Sigmoid colon (tissue), 6 donors: ENCODE measurements at regions not wholly inside any gene's neighbourhood (a gene's known extent, or its start where the extent isn't known, plus 50 kb on each side); places are given as distances from the start of the nearest gene placed in this dataset.
"Not testable (repeated sequence)": the region's sequence is repeated elsewhere in the genome, so short reads cannot be mapped to it uniquely, and the experiment has no call there.

Experiments
- DNase-seq: peaks from one replicate; pipeline ENCODE4 v3.0.0-alpha.2; 2019
- H3K27ac ChIP-seq, 4 donors: fragments of 200-600 bp; sonication (generic); one replicate each; pipeline ENCODE4 v1.5.1; 2016 to 2019; ENCODE audit warnings: mild to moderate bottlenecking in 1 of 4
- H3K27me3 ChIP-seq, 3 donors: fragments of 200-600 bp; sonication (generic); one replicate each; pipeline ENCODE4 v1.5.1; 2019; ENCODE audit warnings: mild to moderate bottlenecking in 1 of 3
- H3K36me3 ChIP-seq, 4 donors: fragments of 200-600 bp; sonication (generic); one replicate each; pipeline ENCODE4 v1.5.1; 2016 to 2019
- H3K4me1 ChIP-seq, 4 donors: fragments of 200-600 bp; sonication (generic); one replicate each; pipeline ENCODE4 v1.5.1; 2017 to 2019
- H3K4me3 ChIP-seq, 4 donors: fragments of 200-600 bp; sonication (generic); one replicate each; pipeline ENCODE4 v1.5.1; 2017 to 2019; ENCODE audit warnings: mild to moderate bottlenecking in 2 of 4, moderate library complexity in 1 of 4
- H3K9me3 ChIP-seq, 4 donors: fragments of 200-600 bp in 3 of 4; sonication (generic) in 3 of 4; one replicate each; pipeline versions ENCODE4 v1.5.1 to v1.6.1; 2013 to 2019
- EP300 ChIP-seq, 4 donors: sonication (generic); formaldehyde crosslinking; IDR thresholded peaks; one replicate each; pipeline ENCODE4 v1.6.1; 2017; ENCODE audit warnings: antibody characterized with exemption in 4 of 4
- POLR2A ChIP-seq, 2 donors: fragments of 450-650 bp; IDR thresholded peaks; one replicate each; pipeline ENCODE4 v1.6.1; 2016; ENCODE audit warnings: antibody characterized with exemption in 2 of 2, mild to moderate bottlenecking in 2 of 2, moderate library complexity in 2 of 2
- POLR2AphosphoS5 ChIP-seq, 4 donors: sonication (generic); formaldehyde crosslinking; IDR thresholded peaks; one replicate each; pipeline ENCODE4 v1.6.1; 2017; ENCODE audit warnings: antibody characterized with exemption in 4 of 4
- WGBS, 2 donors: extraction: QIAGEN DNeasy Blood & Tissue Kit; methylation state at CpG; one replicate each; pipeline ENCODE4 v1.1.7; 2013; 5-methylcytosine and 5-hydroxymethylcytosine counted together
- intact Hi-C: fragments of 100-400 bp; cut with DNase I; formaldehyde crosslinking; loops from one replicate; pipeline ENCODE4 v1.15.1; 2023
- TF ChIP-seq, protein P1 (sequence below), 4 experiments: fragments of 450-650 bp in 3 of 4; fragments of 200-600 bp in 1 of 4; IDR thresholded peaks; one replicate each; pipeline ENCODE4 v1.5.1; 2016 to 2019; ENCODE audit warnings: antibody characterized with exemption in 4 of 4, mild to moderate bottlenecking in 3 of 4, moderate library complexity in 2 of 4
- donor health status: healthy with polysubstance abuse.
- donor health status: healthy.

DNA sequence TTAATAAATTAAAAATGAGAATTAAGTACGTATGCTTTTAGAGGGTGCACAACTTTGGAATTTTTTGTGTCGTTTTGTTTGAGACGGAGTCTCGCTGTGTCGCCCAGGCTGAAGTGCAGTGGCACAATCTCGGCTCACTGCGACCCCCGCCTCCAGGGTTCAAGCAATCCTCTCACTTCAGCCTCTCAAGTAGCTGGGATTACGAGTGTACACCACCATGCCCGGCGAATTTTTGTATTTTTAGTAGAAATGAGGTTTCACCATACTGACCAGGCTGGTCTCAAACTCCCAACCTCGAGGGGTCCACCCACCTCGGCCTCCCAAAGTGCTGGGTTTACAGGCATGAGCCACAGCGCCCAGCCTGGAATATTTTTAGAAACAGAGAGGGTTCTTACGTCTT, 812.4 kb downstream of the TMEM121 start:
- H3K4me3 ChIP-seq, H3K36me3 ChIP-seq, H3K4me1 ChIP-seq, intact Hi-C loops, H3K9me3 ChIP-seq, H3K27me3 ChIP-seq, H3K27ac ChIP-seq, DNase-seq: not testable (repeated sequence)
- 55 to 69% methylated on average over 12 to 15 of the region's 15 CpGs for WGBS, 2 donors

DNA sequence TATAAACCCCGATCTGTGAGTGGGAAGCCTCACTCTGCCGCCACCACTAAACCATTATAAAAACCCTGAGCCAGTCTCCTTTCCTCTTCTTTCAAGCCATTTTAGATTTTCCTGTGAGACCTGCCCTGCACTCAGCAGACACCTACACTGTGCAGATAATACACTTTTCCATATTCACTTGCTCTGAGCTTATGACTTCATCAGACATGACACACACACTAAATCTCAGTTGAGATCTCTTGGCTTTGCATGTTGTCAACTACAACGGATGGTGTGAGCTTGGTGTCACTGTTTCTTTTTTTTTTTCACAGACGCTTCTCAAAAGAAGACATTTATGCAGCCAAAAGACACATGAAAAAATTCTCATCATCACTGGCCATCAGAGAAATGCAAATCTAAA, 814.3 kb downstream of the TMEM121 start:
- intact Hi-C loops, H3K36me3 ChIP-seq, H3K9me3 ChIP-seq, H3K27ac ChIP-seq, H3K4me3 ChIP-seq, DNase-seq, H3K27me3 ChIP-seq, H3K4me1 ChIP-seq: not testable (repeated sequence)
- 55 to 77% methylated on average over 2 of the region's 4 CpGs for WGBS, 2 donors

DNA sequence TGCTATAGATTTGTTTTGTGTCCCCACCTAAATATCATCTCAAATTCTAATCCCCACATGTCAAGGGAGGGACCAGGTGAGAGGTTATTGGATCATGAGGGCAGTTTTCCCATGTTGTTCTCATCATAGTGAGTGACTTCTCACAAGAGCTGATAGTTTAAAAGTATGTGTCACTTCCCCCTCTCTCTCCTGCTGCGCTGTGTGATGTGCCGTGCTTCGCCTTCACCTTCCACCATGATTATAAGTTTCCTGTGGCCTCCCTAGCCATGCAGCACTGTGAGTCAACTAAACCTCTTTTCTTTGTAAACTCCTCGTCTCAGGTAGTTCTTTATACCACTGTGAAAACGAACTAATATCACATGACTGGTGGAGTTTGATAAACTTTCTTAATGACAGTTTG, 814.8 kb downstream of the TMEM121 start:
- H3K36me3 ChIP-seq, H3K27ac ChIP-seq, H3K27me3 ChIP-seq, H3K9me3 ChIP-seq, H3K4me3 ChIP-seq, DNase-seq, H3K4me1 ChIP-seq, intact Hi-C loops: not testable (repeated sequence)
- 59 to 70% methylated on average over 4 to 5 of the region's 5 CpGs for WGBS, 2 donors

DNA sequence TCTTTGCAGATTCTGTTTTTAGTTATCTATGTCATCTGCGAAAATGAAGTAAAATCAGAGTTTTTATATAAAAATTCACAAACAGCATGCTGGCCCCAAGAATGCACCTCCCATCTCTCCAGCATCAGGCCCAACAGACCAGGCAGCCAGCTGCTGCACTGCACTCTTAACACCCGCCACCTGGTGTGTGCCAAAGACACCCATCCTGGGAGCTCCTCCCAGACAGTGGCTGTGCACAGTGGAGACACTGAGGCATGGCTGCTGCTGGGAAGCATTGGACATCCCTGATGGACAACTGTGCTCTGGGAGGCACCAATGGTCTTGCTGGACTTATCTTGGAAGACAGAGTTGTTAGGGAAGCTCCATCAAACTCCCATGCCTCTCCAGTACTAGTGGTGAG, 817.2 kb downstream of the TMEM121 start:
- intact Hi-C loops: no loop called here
- no peak overlapping the region for H3K4me3 ChIP-seq
- no peaks in the 10 kb centered on the region for H3K36me3 ChIP-seq
- no peak overlapping the region for H3K27ac ChIP-seq
- no peaks in the 10 kb centered on the region for H3K4me1 ChIP-seq
- no peaks in the 10 kb centered on the region for H3K9me3 ChIP-seq
- no peak for TF ChIP-seq POLR2AphosphoS5 (IDR thresholded peaks at IDR 0.05)
- no peak for TF ChIP-seq EP300 (IDR thresholded peaks at IDR 0.05)
- TF ChIP-seq, protein P1, sequence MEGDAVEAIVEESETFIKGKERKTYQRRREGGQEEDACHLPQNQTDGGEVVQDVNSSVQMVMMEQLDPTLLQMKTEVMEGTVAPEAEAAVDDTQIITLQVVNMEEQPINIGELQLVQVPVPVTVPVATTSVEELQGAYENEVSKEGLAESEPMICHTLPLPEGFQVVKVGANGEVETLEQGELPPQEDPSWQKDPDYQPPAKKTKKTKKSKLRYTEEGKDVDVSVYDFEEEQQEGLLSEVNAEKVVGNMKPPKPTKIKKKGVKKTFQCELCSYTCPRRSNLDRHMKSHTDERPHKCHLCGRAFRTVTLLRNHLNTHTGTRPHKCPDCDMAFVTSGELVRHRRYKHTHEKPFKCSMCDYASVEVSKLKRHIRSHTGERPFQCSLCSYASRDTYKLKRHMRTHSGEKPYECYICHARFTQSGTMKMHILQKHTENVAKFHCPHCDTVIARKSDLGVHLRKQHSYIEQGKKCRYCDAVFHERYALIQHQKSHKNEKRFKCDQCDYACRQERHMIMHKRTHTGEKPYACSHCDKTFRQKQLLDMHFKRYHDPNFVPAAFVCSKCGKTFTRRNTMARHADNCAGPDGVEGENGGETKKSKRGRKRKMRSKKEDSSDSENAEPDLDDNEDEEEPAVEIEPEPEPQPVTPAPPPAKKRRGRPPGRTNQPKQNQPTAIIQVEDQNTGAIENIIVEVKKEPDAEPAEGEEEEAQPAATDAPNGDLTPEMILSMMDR (IDR thresholded peaks at IDR 0.05): no peak
- TF ChIP-seq POLR2A (IDR thresholded peaks at IDR 0.05): no peak
- WGBS, 2 donors: 40 to 58% methylated on average over 2 of the region's 2 CpGs
- peaks cover 0 to 7% (median 3%) of the 10 kb centered on the region in 3 donors for H3K27me3 ChIP-seq
- peak; percentile 59 for DNase-seq

DNA sequence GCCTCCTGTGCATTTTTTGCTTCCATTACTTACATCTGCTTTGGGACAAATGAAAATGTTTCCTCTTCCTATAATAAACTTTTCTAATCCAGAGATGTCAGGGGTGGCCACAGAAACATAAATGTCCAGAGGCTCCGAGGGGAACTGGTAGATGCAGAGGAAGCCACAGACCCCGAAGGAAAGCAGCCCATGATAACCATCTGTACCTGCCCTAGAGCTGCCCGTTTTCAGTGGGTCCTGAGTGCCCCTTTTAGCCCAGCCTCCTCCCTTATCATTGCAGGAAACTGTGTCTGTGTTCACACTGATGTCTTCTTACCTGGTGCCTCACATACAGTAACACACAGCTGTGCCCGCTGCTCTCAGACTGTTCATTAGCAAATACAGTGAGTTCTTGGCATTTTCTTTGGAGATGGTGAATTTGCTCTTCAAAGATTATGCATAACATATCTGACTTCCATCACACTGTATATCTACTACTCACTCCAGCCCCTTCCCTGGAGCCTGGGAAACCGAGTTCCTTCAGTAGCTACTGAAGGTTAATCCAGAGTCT, 817.8 kb downstream of the TMEM121 start:
- intact Hi-C loops, H3K9me3 ChIP-seq, DNase-seq, H3K27ac ChIP-seq, H3K27me3 ChIP-seq, H3K4me3 ChIP-seq, H3K4me1 ChIP-seq, H3K36me3 ChIP-seq: not testable (repeated sequence)
- WGBS, 2 donors: 32 to 39% methylated on average over 4 to 5 of the region's 5 CpGs

DNA sequence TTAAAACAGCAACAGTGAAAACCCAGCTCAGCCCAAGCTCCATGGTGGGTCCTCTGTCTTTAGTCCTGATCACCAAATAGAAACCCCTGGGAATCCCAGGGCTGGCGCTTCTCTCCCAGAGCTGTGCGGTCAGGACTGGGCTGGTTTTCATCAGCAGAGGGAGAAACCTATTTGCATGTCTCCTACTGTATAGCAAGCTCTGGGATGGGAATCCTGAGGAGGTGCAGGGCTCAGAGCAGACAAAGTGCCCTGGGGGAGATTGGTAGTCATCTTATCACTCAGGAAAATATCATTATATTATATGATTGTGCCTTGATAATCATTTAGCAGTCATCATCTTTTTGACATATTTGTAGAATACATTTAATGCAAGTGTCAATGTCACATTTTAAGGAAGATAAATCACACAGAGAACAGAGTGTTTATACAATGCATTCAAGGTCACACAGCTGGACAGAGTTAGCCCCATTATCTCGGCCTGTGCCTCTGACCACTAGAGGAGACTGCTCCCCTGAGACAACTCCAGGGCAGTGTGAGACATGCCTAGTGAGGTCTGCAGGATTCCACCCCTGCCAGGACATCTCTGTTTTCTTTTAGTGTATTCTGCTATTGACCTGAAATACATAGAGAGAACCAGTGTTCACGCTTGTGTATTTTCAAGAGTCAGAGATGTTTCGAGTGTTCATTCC, 818.6 kb downstream of the TMEM121 start:
- intact Hi-C loops, H3K27ac ChIP-seq, H3K9me3 ChIP-seq, H3K27me3 ChIP-seq, H3K4me1 ChIP-seq, H3K36me3 ChIP-seq, H3K4me3 ChIP-seq: not testable (repeated sequence)
- DNase-seq: peak; percentile 58
- 67 to 69% methylated on average over 3 to 5 of the region's 5 CpGs for WGBS, 2 donors

DNA sequence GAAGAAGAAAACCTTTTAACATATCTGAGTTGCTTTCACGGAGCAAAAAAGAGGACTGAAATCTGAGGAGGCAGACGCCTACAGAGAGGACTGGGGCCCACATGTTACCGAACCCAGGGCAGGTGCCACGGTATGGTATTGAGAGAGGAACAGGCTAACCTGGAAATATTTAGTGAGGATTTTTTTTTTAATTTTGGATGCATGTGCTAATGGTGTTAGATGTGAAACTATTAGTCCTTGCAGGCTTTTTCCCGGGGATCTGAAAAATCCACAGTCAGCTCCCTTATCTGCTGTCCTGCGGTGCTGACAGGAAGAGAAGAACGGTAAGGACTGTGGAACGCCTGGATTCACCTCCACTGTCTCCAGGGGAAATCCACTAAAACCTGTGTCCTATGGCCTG, 819.7 kb downstream of the TMEM121 start:
- Histone ChIP-seq H3K27me3 (peaks cover 0 to 7% (median 3%) of the 10 kb centered on the region in 3 donors), H3K36me3 (no peaks in the 10 kb centered on the region), H3K27ac (no peak overlapping the region), H3K4me1 (no peaks in the 10 kb centered on the region), H3K4me3 (no peak overlapping the region), H3K9me3 (no peaks in the 10 kb centered on the region)
- 66 to 74% methylated on average over 8 of the region's 8 CpGs for WGBS, 2 donors
- TF ChIP-seq POLR2A (IDR thresholded peaks at IDR 0.05): no peak
- no peak for DNase-seq
- intact Hi-C loops: no loop called here

DNA sequence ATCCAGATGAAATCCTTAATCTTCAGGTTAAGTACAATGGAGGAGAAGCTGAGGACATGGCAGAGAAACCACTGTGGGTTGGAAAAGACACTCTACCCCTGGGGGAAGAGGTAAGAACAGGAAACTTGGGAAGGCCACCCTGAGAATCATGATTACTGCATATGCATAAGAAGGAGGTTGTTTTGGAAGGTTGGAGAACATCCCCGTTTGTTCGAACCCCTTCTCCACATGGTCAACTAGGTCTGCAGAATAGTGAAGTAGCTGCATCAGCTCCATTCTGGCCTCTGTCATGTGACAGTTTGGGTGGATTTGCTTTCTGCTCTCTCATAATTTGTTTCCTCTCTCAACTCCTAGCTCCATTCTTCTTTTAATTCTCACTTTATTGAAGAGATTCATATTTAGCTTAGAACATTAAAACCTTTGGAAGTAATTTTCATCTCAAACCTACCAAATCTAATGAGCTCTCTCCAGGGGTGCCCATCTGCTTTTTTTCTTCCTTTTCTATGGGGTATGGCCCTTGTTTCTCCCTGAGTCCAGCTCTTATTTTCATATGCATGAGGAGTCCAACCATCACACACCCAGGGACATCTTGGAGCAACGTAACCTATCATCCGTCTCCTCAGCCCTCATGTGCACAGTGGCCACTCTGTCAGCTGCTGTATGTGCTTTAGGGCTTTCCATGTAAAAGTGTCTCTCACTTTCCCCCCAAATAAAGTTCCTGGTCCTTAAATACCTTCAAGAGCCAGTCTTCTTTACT, 820.3 kb downstream of the TMEM121 start:
- Histone ChIP-seq H3K27ac (no peak overlapping the region), H3K36me3 (no peaks in the 10 kb centered on the region), H3K4me1 (no peaks in the 10 kb centered on the region), H3K9me3 (no peaks in the 10 kb centered on the region), H3K27me3 (peaks cover 0 to 7% (median 3%) of the 10 kb centered on the region in 3 donors), H3K4me3 (no peak overlapping the region)
- TF ChIP-seq POLR2A (IDR thresholded peaks at IDR 0.05) (no peak), POLR2AphosphoS5 (IDR thresholded peaks at IDR 0.05) (no peak), EP300 (IDR thresholded peaks at IDR 0.05) (no peak)
- TF ChIP-seq, protein P1 (IDR thresholded peaks at IDR 0.05): no peak
- no peak for DNase-seq
- intact Hi-C loops: no loop called here
- 91 to 92% methylated on average over 4 of the region's 4 CpGs for WGBS, 2 donors
